K562 (cell line): ENCODE measurements at regions not wholly inside any gene's neighbourhood (a gene's known extent, or its start where the extent isn't known, plus 50 kb on each side); places are given as distances from the start of the nearest gene placed in this dataset.

Source experiments
- ATAC-seq: fragments of 200-7000 bp; cut with Tn5 transposase; 3 replicates; pipeline ENCODE4 v1.9.1; 2020; ENCODE audit warnings: moderate library complexity
- BruUV-seq: library from RNA; stranded (reverse); fragments of 400-500 nt; replicated peaks from 2 replicates; lab custom pipeline; 2021; lab: Mats Ljungman, UMichigan
- CTCF ChIA-PET: fragments of 300-600 bp; formaldehyde crosslinking; extraction: SDS; loops from one replicate; lab custom pipeline; 2021; ENCODE audit warnings: low intra/inter-chr PET ratio; lab: Yijun Ruan, JAX
- POLR2A ChIA-PET: fragments of 300-600, 350-650 bp; sonication (Branson Sonifier 250); formaldehyde crosslinking; extraction: SDS; loops from one replicate; lab custom pipeline; 2021; ENCODE audit warnings: antibody characterized with exemption, inconsistent platforms; lab: Yijun Ruan, JAX
- DNase-seq, 4 experiments: peaks; one replicate each; pipeline versions ENCODE4 v3.0.0 to v3.0.0-alpha.2; 2011 to 2018; ENCODE audit warnings: low spot score in 3 of 4, mixed read lengths in 3 of 4; ENCODE audit errors: extremely low read depth in 1 of 4
- FAIRE-seq: peaks from 2 replicates; lab custom pipeline; 2011; peaks lifted over from hg19 to GRCh38; lab: Jason Lieb, UNC
- H2AFZ ChIP-seq: 2 replicates; pipeline ENCODE4 v1.6.0; 2011; ENCODE audit warnings: low read depth, low read length, control low read depth, inconsistent platforms
- H3K27ac ChIP-seq: fragments of 200-600 bp; 3 replicates; pipeline ENCODE4 v1.8.0; 2011; ENCODE audit warnings: low read depth, mild to moderate bottlenecking, control low read depth, inconsistent platforms, low read length, moderate library complexity, mixed read lengths; ENCODE audit errors: extremely low read depth
- H3K27me3 ChIP-seq, 2 experiments: fragments of 300-600 bp in 1 of 2; 2 replicates in 1 of 2; 3 replicates in 1 of 2; pipeline versions ENCODE4 v1.6.0 to v1.8.0; 2011; ENCODE audit warnings: inconsistent platforms in 2 of 2, low read length in 2 of 2, mild to moderate bottlenecking in 1 of 2, mixed read lengths in 1 of 2, moderate library complexity in 1 of 2; ENCODE audit not compliant: control insufficient read depth in 2 of 2, insufficient read depth in 2 of 2
- H3K36me3 ChIP-seq: fragments of 300-600 bp; 3 replicates; pipeline ENCODE4 v1.8.0; 2011; ENCODE audit warnings: mild to moderate bottlenecking, low read length, inconsistent platforms; ENCODE audit not compliant: control insufficient read depth, insufficient read depth
- H3K4me1 ChIP-seq, 2 experiments: fragments of 200-600 bp in 1 of 2; replicated peaks in 1 of 2; 2 replicates in 1 of 2; 3 replicates in 1 of 2; pipeline versions ENCODE4 v1.5.1 to v1.8.0; 2011; ENCODE audit warnings: inconsistent platforms in 2 of 2, low read length in 2 of 2, mild to moderate bottlenecking in 1 of 2, mixed read lengths in 1 of 2, moderate library complexity in 1 of 2; ENCODE audit not compliant: control insufficient read depth in 2 of 2, insufficient read depth in 2 of 2
- H3K4me2 ChIP-seq: 2 replicates; pipeline ENCODE4 v1.6.1; 2011; ENCODE audit warnings: low read length, control low read depth, inconsistent platforms, mixed read lengths; ENCODE audit not compliant: insufficient read depth
- H3K4me3 ChIP-seq: fragments of 200-600 bp; sonication (generic), shearing (Covaris generic); 2 replicates; pipeline ENCODE4 v1.5.1; 2016; ENCODE audit warnings: control low read depth, inconsistent platforms
- H3K79me2 ChIP-seq: fragments of 200-600 bp; 3 replicates; pipeline ENCODE4 v1.8.0; 2011; ENCODE audit warnings: low read length, inconsistent platforms; ENCODE audit not compliant: control insufficient read depth, insufficient read depth
- H3K9ac ChIP-seq, 2 experiments: 2 replicates each; pipeline versions ENCODE4 v1.6.0 to v1.6.1; 2011; ENCODE audit warnings: low read depth in 2 of 2, low read length in 2 of 2, control low read depth in 1 of 2, inconsistent platforms in 1 of 2, mild to moderate bottlenecking in 1 of 2, mixed read lengths in 1 of 2; ENCODE audit not compliant: insufficient read depth in 1 of 2
- H3K9me1 ChIP-seq: one replicate; pipeline ENCODE4 v1.6.0; 2011; ENCODE audit warnings: inconsistent platforms, mild to moderate bottlenecking, low read length, moderate library complexity; ENCODE audit not compliant: control insufficient read depth, insufficient read depth
- H3K9me3 ChIP-seq: replicated peaks from 2 replicates; pipeline ENCODE4 v1.5.1; 2011; ENCODE audit warnings: low read depth, low read length, inconsistent platforms; ENCODE audit not compliant: control insufficient read depth, insufficient read depth
- H4K20me1 ChIP-seq: replicated peaks from 2 replicates; pipeline ENCODE4 v1.6.1; 2011; ENCODE audit warnings: low read length, inconsistent platforms, mixed read lengths; ENCODE audit not compliant: control insufficient read depth, insufficient read depth
- WGBS: fragments of 100-300 bp; shearing (Covaris generic); methylation state at CpG from one replicate; pipeline ENCODE4 v1.1.6; 2016; ENCODE audit warnings: low coverage, mixed read lengths; ENCODE audit not compliant: insufficient coverage; ENCODE audit errors: missing lambda C conversion rate; 5-methylcytosine and 5-hydroxymethylcytosine counted together
- in situ Hi-C: fragments of 300-500 bp; cut with MboI; formaldehyde crosslinking; loops from 4 replicates; pipeline ENCODE4 v1.15.0; 2018; ENCODE audit warnings: inconsistent platforms, mixed read lengths
- intact Hi-C: fragments of 100-400 bp; cut with micrococcal nuclease; formaldehyde crosslinking; loops from 2 replicates; pipeline ENCODE4 v1.14.2; 2022
- TF ChIP-seq, protein P1 (sequence below): fragments of 250-450 bp; sonication (Bioruptor Pico); IDR thresholded peaks from 2 replicates; pipeline ENCODE4 v1.4.0; 2020; ENCODE audit warnings: mild to moderate bottlenecking, moderate library complexity
- TF ChIP-seq, protein P2 (sequence below), 3 experiments: IDR thresholded peaks in 2 of 3; conservative IDR thresholded peaks in 1 of 3; 2 replicates each; pipeline ENCODE4 v1.5.1; 2011 to 2012; ENCODE audit warnings: low read length in 3 of 3, mild to moderate bottlenecking in 3 of 3, control low read depth in 2 of 3, improper control_type of control experiment in 1 of 3, inconsistent platforms in 1 of 3, low read depth in 1 of 3, mixed read lengths in 1 of 3, moderate library complexity in 1 of 3; ENCODE audit not compliant: insufficient read depth in 2 of 3

DNA sequence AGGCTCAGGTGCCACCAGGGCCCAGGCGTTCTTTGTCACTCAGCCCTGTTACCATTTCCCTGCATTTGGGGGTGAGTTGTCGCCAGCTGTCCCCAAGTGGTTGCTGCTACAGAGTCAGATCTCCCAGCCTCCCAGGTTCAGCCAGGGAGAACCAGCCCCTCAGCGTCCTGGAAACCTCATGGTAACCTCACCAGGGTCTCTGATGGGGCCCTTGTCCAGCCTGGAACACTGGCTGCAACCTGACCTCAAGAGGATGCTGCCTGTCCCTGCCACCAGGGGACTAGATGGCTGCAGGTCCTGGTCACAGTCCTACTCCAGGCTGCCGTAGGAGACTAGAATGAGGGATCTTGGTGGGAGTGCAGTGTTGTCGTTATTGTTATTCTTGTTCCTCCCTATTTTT lies 228.3 kb upstream of the PDE10A start:
- H2AFZ ChIP-seq, result no peak overlapping the region
- no peaks in the 10 kb centered on the region for H3K9me3 ChIP-seq
- POLR2A ChIA-PET, result interaction anchor here (0.6 to 0.7 kb wide), 2 partner anchors 12 to 112 kb away, joined by 3 read pairs; no protein-coding TSS in a partner anchor
- DNase-seq (no peak), ATAC-seq (no peak), FAIRE-seq (no peak)
- H4K20me1 ChIP-seq, result no peaks in the 10 kb centered on the region
- intact Hi-C loops (no loop called here), in situ Hi-C loops (loop anchor here (25.0 kb wide), 1 partner anchor 1446 kb away; the partner anchor contains the start of gene TTLL2)
- WGBS, result 1% methylated on average over 5 of the region's 5 CpGs
- H3K4me3 ChIP-seq, result no peak overlapping the region
- no TSS peak for BruUV-seq
- H3K9ac ChIP-seq, result no peak overlapping the region
- no peaks in the 10 kb centered on the region for H3K4me1 ChIP-seq
- TF ChIP-seq, protein P1, sequence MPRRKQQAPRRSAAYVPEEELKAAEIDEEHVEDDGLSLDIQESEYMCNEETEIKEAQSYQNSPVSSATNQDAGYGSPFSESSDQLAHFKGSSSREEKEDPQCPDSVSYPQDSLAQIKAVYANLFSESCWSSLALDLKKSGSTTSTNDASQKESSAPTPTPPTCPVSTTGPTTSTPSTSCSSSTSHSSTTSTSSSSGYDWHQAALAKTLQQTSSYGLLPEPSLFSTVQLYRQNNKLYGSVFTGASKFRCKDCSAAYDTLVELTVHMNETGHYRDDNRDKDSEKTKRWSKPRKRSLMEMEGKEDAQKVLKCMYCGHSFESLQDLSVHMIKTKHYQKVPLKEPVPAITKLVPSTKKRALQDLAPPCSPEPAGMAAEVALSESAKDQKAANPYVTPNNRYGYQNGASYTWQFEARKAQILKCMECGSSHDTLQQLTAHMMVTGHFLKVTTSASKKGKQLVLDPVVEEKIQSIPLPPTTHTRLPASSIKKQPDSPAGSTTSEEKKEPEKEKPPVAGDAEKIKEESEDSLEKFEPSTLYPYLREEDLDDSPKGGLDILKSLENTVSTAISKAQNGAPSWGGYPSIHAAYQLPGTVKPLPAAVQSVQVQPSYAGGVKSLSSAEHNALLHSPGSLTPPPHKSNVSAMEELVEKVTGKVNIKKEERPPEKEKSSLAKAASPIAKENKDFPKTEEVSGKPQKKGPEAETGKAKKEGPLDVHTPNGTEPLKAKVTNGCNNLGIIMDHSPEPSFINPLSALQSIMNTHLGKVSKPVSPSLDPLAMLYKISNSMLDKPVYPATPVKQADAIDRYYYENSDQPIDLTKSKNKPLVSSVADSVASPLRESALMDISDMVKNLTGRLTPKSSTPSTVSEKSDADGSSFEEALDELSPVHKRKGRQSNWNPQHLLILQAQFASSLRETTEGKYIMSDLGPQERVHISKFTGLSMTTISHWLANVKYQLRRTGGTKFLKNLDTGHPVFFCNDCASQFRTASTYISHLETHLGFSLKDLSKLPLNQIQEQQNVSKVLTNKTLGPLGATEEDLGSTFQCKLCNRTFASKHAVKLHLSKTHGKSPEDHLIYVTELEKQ (CRISPR knock-in tag), result no peak
- TF ChIP-seq, protein P2, sequence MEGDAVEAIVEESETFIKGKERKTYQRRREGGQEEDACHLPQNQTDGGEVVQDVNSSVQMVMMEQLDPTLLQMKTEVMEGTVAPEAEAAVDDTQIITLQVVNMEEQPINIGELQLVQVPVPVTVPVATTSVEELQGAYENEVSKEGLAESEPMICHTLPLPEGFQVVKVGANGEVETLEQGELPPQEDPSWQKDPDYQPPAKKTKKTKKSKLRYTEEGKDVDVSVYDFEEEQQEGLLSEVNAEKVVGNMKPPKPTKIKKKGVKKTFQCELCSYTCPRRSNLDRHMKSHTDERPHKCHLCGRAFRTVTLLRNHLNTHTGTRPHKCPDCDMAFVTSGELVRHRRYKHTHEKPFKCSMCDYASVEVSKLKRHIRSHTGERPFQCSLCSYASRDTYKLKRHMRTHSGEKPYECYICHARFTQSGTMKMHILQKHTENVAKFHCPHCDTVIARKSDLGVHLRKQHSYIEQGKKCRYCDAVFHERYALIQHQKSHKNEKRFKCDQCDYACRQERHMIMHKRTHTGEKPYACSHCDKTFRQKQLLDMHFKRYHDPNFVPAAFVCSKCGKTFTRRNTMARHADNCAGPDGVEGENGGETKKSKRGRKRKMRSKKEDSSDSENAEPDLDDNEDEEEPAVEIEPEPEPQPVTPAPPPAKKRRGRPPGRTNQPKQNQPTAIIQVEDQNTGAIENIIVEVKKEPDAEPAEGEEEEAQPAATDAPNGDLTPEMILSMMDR (IDR thresholded peaks at IDR 0.05 in 2 of 3, conservative IDR thresholded peaks at IDR 0.05 in 1 of 3; ENCODE audit: insufficient read depth in 2 of 3, low read depth in 1 of 3, low read length in 3 of 3), result peak in 1 of 3 experiments; percentile 17; a peak in 1 of 6 replicates
- no peaks in the 10 kb centered on the region for H3K79me2 ChIP-seq
- peaks cover 0 to 16% of the 10 kb centered on the region in 2 experiments; a peak in 1 of 5 replicates for H3K27me3 ChIP-seq
- peaks cover 2% of the 10 kb centered on the region for H3K9me1 ChIP-seq
- no peak overlapping the region for H3K4me2 ChIP-seq
- H3K36me3 ChIP-seq, result no peaks in the 10 kb centered on the region
- CTCF ChIA-PET, result no interaction called here
- no peak overlapping the region for H3K27ac ChIP-seq
